ENCODE measurements at regions not wholly inside any gene's neighbourhood (a gene's known extent, or its start where the extent isn't known, plus 50 kb on each side); places are given as distances from the start of the nearest gene placed in this dataset.
"Not testable (repeated sequence)": the region's sequence is repeated elsewhere in the genome, so short reads cannot be mapped to it uniquely, and the experiment has no call there.

DNA sequence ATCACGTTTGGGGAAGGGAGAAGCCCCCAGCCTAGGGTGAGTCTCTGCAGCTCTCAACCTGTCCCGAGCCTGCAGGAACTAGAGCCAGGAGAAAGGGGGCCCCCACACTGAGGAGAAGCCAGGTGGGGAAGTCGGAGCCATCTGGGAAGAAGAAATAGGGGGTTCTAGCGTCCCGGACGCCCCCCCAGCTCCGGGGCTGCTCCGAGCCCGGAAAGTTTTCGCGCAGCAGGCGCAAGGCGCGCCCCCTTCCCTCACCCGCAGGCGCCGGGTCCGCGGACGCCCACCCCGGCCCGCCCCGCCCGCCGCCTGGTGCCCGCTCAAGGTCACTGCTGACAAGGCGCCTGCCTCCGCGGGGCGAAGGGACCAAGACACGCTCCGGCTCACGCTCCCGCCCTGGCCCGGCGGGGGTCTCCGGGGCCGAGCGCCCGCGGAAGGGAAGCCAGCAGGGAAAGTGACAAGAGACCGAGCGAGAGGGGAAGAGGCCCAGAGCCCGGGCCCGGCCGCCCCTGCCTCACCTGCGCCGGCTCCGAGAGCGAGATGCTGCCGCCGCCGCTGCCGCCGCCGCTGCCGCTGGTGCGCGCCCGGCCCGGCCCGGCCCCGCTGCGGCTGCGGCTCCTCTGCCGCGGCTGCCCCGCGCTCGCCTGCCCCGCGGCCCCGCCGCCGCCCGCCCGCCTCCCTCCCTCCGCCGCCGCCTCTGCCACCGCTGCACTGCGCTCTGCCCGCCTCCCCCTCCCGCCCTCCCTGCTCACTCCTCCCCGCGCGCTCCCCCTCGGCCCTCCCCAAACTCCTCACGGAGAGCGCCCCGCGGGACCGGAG is 108.4 kb upstream of the SLC6A11 start:
- no peak for DNase-seq

DNA sequence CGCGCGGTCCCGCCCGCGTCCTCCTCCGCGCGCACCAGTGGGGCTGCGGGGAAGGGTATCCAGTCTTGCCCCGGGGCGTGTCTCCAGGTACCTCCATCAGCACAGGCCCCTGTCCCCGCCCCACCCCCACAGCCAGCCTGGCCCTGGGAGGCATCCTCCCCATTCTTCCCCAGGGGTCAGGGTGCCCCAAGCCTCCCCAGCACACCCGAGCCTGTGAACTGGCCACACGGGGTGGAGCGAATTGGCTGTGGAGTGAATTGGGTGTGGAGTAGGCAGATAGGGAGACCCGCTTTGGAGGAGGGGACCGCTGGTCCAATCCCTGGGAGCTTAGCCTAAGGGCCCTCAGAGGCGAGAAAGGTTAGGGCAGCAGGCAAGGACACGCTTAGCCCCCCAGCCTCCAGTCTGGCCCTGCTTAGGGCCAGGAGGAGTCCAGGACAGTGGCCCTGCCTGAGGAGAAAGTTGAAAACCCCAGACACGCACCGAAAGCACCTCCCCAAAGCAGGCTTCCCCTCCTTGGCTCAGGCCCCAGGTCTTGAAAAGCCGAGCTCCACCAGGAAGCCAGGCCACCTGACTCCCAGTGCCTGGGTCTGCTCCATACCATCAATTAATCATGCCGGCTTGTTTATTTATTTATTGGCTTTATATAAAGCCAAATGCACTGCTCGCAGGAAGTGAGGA is 107.7 kb upstream of the SLC6A11 start:
- DNase-seq: no peak

DNA sequence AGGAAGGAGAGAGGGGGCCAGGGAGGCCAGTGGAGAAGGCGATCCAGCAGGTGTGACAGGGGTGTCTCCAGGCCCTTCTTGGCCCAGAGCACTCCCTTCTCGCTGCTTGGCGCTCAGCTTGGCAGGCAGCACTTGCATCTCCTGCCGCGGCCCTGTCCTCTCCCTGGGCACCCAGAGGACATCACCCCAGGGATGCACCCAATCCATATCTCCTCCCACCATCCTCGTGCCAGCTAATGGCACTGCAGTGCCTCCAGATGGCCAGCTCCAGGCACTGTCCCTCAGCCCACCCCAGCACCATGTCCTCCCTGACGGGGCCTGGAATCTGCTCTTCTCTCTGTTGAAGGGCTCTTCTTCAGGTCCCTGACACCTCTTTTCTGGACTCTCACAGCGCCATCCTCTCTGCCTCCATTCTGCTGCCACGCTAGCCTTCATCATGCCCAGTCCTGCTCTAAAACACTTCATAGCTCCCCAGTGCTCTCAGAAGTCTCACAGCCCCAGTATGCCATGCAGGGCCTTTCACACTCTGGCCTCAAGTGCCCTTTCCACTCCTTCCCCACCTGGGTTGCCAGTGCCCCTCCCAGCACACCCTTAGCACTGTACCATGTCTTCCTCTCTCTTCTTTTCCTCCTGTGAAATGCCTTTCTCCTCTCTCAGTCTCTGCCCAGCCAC is 106.8 kb upstream of the SLC6A11 start:
- no peak for DNase-seq

DNA sequence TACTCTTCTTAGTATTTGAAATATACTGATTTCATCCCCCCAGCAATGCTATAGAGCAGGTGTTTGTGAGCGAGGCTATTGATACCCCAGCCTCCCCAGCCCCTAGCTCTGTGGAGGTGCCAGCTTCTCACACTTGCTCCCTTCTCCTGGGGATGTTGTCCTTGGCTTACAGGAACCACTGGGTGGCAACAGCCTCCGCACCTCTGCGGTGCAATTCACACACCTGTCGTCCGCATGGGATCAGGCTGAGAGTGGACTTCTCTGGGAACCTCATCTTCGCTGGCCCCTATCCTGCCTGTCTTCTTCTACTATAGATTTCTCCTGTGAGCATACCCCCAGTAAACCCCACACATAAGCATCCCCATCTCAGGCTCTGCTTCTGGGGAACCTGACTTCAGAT is 103.9 kb upstream of the SLC6A11 start:
- no peak for DNase-seq

DNA sequence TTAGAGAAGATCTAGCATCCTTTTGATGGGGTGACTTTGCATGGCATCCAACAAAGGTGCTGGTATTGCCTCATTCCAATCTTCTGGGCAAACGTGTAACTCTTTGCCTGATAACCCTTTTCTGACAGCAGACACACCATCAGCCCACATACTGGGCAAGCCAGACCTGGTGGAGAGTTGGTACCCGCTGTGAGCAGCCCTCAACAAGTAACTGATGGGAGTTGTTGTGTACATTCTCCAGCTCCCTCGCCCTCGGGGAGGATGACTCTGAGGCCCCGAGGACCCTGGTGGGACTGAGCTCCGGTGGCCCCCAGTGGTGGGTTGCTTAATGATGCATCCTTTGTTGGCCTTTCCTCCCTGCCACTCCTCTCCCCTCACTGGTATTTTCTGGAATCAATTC is 102.4 kb upstream of the SLC6A11 start:
- no peak for DNase-seq

DNA sequence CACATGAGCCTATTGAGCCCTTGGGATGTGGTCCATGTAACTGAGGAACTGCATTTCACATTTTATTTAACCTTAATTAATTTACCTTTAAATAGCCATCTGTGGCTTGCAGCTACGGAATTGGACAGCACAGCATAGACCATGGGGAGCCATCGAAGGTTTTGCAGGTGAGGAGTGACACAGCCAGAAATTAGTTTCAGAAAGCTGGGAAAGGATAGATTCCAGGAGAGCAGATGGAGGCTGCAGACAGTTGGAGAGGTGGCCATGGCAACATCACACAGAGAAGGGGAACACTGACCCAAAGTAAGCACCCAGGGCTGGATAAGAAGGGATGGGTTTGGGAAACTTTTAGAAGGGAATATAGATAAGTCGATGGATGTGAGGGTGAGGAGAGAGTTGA is 100.1 kb upstream of the SLC6A11 start:
- no peak for DNase-seq

DNA sequence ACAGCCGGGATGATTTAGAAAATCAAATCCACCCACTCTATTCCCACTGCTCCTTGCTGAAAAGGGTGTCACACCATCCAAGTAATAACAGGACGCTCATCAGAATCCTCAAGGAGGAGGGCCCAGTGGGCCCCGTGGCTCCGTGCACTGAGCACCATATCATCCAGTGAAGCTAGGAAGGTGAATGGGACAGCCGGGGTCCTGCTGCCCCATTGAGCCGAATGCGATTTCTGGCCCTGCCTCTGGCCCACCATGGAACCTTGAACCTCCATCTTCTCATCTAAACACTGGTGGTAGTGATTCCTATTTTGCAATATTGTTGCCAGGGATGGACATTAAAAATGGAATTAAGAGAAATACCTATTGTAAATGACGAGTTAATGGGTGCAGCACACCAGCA is 99.1 kb upstream of the SLC6A11 start:
- no peak for DNase-seq

DNA sequence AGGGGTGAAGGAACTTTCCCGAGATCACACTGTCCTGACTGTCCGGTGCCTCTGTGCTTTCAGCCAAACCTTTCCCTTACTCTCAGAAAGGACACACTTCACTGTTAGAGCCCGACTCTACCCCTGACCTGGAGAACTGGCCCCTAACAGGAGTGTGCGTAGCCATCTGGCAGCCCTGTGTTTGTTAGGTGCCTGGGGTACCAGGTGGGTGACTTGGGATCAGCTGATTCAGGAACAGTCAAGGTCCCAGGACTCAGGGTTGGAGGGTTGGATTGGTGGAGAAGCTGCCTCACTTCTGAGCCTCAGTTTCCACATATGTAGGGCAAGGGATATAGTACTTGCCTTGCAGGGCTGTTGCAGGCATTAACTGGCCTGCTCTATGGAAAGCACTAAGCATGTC is 98.3 kb upstream of the SLC6A11 start:
- no peak for DNase-seq

DNA sequence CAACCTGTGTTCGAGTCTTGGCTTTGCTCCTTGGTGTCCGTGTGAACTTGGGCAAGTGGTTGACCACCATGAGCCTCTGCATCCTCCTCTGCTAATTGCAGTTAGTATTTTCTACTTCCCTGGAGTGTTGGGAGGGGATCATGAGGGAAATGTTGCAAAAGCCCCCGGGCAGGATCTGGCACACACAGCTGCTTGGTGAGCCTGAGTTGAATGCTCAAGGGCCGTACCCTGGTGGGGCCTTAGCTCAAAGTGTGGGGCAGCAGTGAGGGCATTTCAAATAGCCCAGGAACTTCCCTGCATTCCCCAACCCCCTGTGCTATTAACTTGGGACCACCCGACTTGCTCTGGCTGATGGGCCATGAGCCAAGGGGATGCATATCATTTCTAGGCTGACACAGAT is 94.9 kb upstream of the SLC6A11 start:
- no peak for DNase-seq

DNA sequence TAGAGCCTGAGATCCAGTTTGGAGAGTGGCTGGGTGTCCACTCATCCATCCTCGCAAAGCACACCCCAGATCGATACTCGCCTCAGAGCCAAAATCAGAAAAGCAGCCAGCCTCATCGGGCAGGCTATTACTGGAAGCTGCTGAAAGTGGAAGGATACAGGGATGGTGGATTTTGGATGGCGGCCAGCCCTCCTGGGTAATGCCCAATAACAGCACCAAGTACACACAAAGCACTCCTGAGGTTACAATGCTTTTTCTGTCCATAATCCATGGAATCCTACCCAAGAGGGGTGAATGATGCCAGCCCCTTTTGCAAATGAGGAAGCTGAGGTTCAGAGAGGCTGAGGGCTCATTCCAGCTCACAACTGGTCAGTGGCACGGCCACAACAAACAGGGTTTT is 93.1 kb upstream of the SLC6A11 start:
- no peak for DNase-seq

DNA sequence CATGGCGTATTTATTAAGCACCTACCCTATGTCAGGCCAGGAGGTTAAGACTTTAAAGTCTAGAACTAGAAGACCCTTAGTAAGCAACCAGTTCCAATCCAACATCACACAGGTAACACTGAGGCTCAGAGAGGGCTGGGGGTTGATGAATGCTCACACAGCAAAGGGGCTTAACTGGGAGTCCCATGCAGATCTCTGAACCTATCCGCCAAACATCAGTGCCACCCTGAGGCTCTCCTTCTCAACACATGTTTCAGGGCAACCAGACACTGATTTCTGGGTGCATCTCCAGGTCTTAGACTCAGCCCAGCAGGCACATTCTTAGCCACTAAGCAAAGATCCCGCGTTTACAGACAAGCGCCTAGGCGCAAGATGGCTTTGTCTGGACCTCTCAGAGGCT is 92.0 kb upstream of the SLC6A11 start:
- DNase-seq: no peak

DNA sequence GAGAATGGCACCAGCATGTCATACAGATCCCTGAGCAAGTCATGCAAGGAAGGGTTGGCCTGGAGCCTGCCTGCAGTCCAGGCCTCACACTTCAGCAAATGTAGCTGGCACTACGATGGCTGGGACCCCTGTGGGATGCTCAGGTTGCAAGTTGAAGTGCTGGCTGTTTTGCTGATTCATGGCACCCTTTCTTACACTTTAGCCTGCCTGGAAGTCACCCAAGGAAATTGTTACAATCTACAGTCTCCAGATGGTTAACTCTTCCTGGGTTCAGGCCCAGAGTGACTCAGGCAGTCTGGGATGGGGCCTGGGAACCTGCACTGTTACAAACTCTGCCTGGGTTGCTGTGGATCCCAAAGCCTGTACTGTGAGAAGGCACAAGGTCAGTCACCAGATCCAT is 91.0 kb upstream of the SLC6A11 start:
- no peak for DNase-seq

DNA sequence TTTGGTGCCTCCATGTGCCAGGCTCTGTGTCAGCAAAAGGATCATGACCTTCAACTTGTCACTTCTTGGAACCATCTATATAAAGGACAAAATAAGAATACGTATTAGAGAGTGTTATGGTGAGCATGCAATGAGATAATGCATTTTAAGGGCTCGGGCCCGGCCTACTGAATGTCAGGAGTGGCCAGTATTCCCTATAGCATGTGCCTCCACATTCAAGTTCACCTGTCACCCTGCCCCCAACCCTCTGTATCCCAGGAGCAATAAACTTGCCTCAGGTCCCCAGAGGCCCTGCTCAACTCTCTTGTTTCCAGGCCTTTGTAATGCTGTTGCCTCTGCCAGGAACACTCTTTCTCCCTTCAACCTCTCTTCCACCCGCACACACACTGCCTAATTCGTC is 90.2 kb upstream of the SLC6A11 start:
- no peak for DNase-seq

DNA sequence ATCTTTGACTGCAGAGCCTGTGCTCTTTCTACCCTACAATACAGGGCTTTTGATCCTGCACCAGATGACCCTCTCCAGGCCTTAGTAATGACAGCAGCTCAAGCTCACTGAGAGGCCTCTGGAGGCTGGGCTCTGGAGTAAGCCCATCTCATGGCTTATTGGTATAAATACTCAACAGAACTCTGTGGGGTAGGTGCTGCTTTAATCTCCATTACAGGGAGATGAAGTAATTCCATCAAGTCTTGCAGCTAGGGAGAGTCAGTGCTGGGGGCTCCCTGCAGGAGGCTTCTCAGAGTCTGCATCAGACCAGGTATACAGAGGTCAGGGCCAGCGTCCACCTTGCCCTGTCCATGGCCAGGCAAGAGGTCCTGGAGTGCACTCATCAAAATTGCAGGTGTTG is 89.2 kb upstream of the SLC6A11 start:
- no peak for DNase-seq

DNA sequence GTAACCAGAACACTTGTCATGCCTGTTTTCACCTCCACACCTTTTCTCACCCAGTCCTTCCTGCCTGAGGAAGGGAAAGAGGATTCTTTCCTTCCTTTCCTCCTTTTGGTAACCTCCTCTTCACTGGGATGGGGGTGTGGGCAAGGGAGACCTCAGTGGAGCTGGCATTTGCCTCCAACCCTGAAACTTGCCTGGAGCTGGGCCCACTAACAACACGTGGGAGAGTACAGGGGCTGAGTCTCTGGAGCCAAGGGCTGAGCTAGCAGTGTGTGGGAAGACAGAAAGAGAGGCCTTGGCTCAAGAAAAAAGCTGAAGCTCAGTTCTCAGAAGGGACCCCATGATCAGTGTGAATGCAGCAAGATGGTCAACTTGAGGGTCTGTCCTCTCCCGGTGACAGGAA is 86.6 kb upstream of the SLC6A11 start:
- DNase-seq: no peak

DNA sequence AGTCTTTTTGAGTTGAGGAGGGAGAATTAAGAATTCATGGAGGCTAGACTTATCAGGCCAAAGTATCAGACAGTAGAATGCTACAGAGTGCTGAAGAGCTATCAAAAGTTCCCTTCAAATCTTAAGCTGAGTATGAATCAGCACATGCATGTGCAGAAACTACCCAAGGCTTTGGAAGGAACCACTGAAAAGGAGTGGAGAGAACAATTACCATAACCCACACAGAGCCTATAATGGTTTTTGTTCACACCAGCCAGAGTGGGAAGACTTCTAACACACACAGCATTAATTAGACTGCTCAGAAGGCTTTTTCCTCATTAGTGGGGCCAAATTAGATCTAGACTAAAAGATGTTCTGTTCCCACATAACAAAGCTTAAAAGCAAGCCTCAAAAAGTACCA is 83.7 kb upstream of the SLC6A11 start:
- no peak for DNase-seq

DNA sequence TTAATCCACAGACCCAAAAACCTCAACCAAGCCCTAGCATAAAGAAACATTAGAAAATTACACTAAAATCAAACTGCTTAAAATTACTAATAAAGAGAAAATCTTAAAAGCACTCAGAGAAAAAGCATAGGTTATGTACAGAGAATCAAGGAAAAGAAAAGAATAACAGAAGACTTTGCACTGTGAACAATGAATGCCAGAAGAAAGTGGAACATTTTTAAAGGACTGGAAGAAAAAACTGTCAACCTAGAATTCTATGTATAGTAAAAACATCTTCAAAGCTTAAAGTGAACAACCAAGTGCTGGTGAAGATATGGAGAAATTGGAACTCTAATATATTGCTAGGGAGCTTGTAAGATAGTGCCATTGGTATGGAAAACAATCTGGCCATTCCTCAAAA is 82.7 kb upstream of the SLC6A11 start:
- DNase-seq: no peak

DNA sequence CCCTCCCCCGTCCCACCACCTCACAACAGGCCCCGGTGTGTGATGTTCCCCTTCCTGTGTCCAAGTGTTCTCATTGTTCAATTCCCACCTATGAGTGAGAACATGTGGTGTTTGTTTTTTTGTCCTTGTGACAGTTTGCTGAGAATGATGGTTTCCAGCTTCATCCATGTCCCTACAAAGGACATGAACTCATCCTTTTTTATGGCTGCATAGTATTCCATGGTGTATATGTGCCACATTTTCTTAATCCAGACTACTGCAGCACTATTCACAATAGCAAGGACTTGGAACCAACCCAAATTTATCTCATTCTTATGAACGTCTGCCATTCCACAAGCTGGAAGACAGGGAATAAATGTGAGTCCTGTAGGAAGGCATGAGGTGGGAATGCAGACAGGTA is 79.6 kb upstream of the SLC6A11 start:
- DNase-seq: not testable (repeated sequence)

DNA sequence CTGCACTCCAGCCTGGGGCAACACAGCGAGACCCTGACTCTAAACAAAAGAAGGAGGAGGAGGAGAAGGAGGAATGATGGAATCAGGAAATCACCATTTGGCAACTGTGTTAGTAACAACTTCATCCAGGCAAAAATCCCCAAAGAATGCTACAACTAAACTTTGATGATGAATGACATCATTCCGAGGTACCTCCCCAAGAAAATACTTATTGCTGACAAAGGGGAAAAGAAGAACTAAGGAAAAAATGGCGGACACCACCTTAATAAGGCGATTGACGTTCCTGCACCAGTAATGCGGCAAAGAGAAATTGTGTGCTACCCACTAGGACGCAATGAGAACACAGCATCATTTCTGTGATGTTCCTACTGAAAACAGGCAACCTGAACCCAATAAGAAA is 78.2 kb upstream of the SLC6A11 start:
- DNase-seq: no peak

DNA sequence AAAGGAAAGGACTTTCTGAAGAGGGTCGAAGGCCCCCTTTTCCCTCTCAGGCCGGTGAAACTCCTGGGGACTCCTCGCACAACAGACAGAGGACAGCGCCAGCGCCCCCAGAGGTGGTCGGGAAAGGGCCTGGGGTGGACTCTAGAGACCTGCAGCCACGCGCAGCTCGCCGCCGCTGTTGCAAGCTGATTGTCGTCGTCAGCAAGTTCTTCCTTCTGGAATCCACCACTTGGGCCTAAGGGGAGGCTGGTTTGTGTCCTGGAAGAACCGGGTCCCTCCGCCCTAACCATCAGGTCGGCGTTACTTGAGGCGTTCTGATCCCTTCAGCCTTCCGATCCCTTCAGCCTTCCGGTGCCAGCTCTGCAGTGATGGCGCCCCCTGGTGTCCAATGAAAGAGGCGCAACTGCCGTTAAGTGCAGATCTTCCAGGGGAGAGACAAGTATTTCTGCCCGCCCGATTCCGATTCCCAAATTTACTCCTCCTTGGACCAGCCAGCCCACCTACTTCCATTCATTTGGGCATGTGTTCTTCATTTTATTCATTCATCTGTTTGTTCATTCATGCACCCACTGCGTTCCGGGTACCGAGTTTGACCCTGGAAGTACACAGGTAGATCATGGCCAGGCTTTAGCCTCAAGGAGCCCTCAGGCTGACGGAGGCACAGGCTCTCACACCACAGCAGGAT is 77.2 kb upstream of the SLC6A11 start:
- DNase-seq: peak; percentile 72

DNA sequence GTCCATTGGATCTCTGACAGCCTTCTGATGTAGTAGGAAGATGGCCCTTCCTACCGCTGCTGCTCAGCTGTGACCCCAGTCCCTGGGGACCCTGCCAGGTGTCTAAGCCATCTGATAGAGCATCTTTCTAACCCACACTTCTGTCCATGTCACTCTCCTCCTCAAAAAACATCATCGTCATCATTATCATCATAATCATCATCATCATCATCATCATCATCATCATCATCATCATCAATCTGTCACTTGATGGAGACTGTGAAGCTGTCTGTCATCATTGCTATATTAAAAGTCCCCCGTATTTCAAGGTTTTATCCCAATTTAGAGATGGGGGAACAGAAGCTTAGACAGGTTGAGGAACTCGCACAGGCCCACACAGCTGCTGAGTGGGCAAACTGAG is 75.1 kb upstream of the SLC6A11 start:
- DNase-seq: no peak

DNA sequence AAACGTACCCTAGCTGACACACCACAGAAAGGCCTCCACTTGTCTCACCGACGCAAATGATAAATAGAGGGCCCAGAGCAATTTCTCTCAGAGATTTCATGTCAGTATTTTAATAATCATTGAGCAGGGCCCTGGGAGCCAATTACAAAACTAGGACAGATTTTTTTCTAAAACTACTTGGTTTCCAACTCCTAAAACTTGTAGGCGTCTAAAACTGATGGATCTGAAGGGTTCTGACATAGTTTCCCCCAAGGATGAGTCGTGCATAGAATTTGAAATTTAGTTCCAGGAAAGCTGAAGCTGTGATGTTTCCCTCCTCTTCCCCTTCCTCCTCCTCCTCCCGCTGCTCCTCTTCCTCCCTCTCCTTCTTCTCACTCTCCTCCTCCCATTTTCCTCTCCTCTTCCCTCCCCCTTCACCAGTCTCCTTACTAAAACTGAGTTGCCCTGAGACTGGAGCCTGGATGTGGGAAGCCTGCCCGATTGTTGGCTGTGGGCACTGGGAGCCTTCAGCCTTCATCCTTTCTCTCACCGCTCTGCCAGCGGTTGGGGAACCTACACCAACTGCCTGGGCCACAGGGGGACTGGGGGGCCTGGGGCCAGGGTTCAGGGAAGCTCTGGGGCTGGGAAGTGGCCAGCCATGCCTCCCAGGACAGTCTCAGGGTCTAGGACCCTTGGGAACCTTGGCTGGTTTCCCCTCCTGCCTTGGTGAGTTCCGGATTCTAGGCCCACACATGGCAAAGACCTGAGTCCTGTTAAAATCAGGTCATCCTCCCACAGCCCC is 73.9 kb upstream of the SLC6A11 start:
- DNase-seq: no peak

Measured in stimulated activated CD4-positive, alpha-beta T cell treated with anti-CD3 and anti-CD28 coated beads, Interleukin-12 subunit alpha, Interleukin-12 subunit beta, amount 100 ng/mL, for 4 hours (primary cell).